ENCODE measurements at regions not wholly inside any gene's neighbourhood (a gene's known extent, or its start where the extent isn't known, plus 50 kb on each side); places are given as distances from the start of the nearest gene placed in this dataset.

- no peak for TF ChIP-seq CTCF (IDR thresholded peaks at IDR 0.05)
- TF ChIP-seq EP300 (IDR thresholded peaks at IDR 0.05) = no peak
Measured at GRCh38 chr13:90237852-90238251, 1109.6 kb upstream of the MIR17HG start.

All from gastroesophageal sphincter (tissue), 3 donors.